ENCODE measurements at regions not wholly inside any gene's neighbourhood (a gene's known extent, or its start where the extent isn't known, plus 50 kb on each side); places are given as distances from the start of the nearest gene placed in this dataset.

- Histone ChIP-seq H3K36me3 (replicated peaks in 1 of 2) (no peaks in the 10 kb centered on the region), H3K27ac (no peak overlapping the region), H3K27me3 (no peaks in the 10 kb centered on the region), H3K9me3 (replicated peaks in 1 of 3) (no peaks in the 10 kb centered on the region), H3K4me3 (no peak overlapping the region), H3K4me1 (replicated peaks in 1 of 2) (no peaks in the 10 kb centered on the region)
- DNase-seq = no peak
- no peak for TF ChIP-seq CTCF (IDR thresholded peaks at IDR 0.05)
- TF ChIP-seq POLR2A (IDR thresholded peaks at IDR 0.05) = no peak
- intact Hi-C loops (cut with DNase I) = no loop called here
Observed at GRCh38 chr4:36921476-36922216, 322.9 kb upstream of the NWD2 start.

- DNase-seq = no peak
- no peak overlapping the region for H3K4me3 ChIP-seq
- H3K27me3 ChIP-seq = no peaks in the 10 kb centered on the region
- TF ChIP-seq POLR2A (IDR thresholded peaks at IDR 0.05) (no peak), CTCF (IDR thresholded peaks at IDR 0.05) (no peak)
- H3K9me3 ChIP-seq (replicated peaks in 1 of 3) = peaks cover 0 to 12% (median 0%) of the 10 kb centered on the region in 3 donors
- no peaks in the 10 kb centered on the region for H3K36me3 ChIP-seq (replicated peaks in 1 of 2)
- H3K4me1 ChIP-seq (replicated peaks in 1 of 2) = no peaks in the 10 kb centered on the region
- intact Hi-C loops (cut with DNase I) = no loop called here
- 89 to 95% (median 90%) methylated on average over 1 of the region's 1 CpG for WGBS, 4 donors
- H3K27ac ChIP-seq = no peak overlapping the region
Observed at GRCh38 chr4:36930562-36931111, 313.9 kb upstream of the NWD2 start.

GRCh38 chr4:36944232-36944631, 300.3 kb upstream of the NWD2 start:
- no peaks in the 10 kb centered on the region for H3K4me1 ChIP-seq (replicated peaks in 1 of 2)
- TF ChIP-seq CTCF (IDR thresholded peaks at IDR 0.05) = no peak
- no peak for TF ChIP-seq POLR2A (IDR thresholded peaks at IDR 0.05)
- no peaks in the 10 kb centered on the region for H3K9me3 ChIP-seq (replicated peaks in 1 of 3)
- H3K4me3 ChIP-seq = no peak overlapping the region
- no peaks in the 10 kb centered on the region for H3K27me3 ChIP-seq
- no peak for DNase-seq
- 78 to 89% (median 87%) methylated on average over 2 of the region's 2 CpGs for WGBS, 4 donors
- intact Hi-C loops (cut with DNase I) = no loop called here
- no peak overlapping the region for H3K27ac ChIP-seq
- no peaks in the 10 kb centered on the region for H3K36me3 ChIP-seq (replicated peaks in 1 of 2)

GRCh38 chr4:36961420-36961819, 283.1 kb upstream of the NWD2 start:
- DNase-seq = no peak
- no peak for TF ChIP-seq POLR2A (IDR thresholded peaks at IDR 0.05)
- no peak for TF ChIP-seq CTCF (IDR thresholded peaks at IDR 0.05)
- H3K36me3 ChIP-seq (replicated peaks in 1 of 2) = no peaks in the 10 kb centered on the region
- no peaks in the 10 kb centered on the region for H3K4me1 ChIP-seq (replicated peaks in 1 of 2)
- no peak overlapping the region for H3K27ac ChIP-seq
- H3K9me3 ChIP-seq (replicated peaks in 1 of 3) = no peaks in the 10 kb centered on the region
- intact Hi-C loops (cut with DNase I) = no loop called here
- H3K4me3 ChIP-seq = no peak overlapping the region
- WGBS, 4 donors = 55 to 68% (median 59%) methylated on average over 1 of the region's 1 CpG
- no peaks in the 10 kb centered on the region for H3K27me3 ChIP-seq
